ENCODE measurements at regions not wholly inside any gene's neighbourhood (a gene's known extent, or its start where the extent isn't known, plus 50 kb on each side); places are given as distances from the start of the nearest gene placed in this dataset.

GRCh38 chr5:79886456-79886855, 104.6 kb downstream of the MTX3 start:
- TF ChIP-seq SP1 (IDR thresholded peaks at IDR 0.05): no peak
- no peak for TF ChIP-seq CTCF (IDR thresholded peaks at IDR 0.05; ENCODE audit: low read depth, low read length, missing input control)
- TF ChIP-seq REST (IDR thresholded peaks at IDR 0.05): no peak

Data from liver (tissue), 3 donors.